Activated CD4-positive, alpha-beta T cell treated with anti-CD3 and anti-CD28 coated beads, Interleukin-2, Interleukin-4, amounts not matched to agents 100 ng/mL and 50 ng/mL, durations not matched to agents 16 hours and 8 hours (primary cell): ENCODE measurements at regions not wholly inside any gene's neighbourhood (a gene's known extent, or its start where the extent isn't known, plus 50 kb on each side); places are given as distances from the start of the nearest gene placed in this dataset.
"Not testable (repeated sequence)": the region's sequence is repeated elsewhere in the genome, so short reads cannot be mapped to it uniquely, and the experiment has no call there.

ENCODE experiments used
- DNase-seq: peaks from one replicate; pipeline ENCODE4 v3.0.0-alpha.2; 2020; ENCODE audit warnings: low spot score

- no peak for DNase-seq
Observed at GRCh38 chr1:228943436-228943835, 208.2 kb downstream of the RHOU start.

- no peak for DNase-seq
Observed at GRCh38 chr1:228944296-228944695, 209.0 kb downstream of the RHOU start.

GRCh38 chr1:228944935-228945371 lies 209.7 kb downstream of the RHOU start:
- DNase-seq: no peak

GRCh38 chr1:228945885-228946284 lies 210.6 kb downstream of the RHOU start:
- no peak for DNase-seq

- DNase-seq: not testable (repeated sequence)
Observed at GRCh38 chr1:228949617-228950016, 214.3 kb downstream of the RHOU start.

GRCh38 chr1:228953207-228953606 lies 217.9 kb downstream of the RHOU start:
- DNase-seq: no peak

GRCh38 chr1:228953808-228954207 lies 218.5 kb downstream of the RHOU start:
- not testable (repeated sequence) for DNase-seq

GRCh38 chr1:228955691-228956090 lies 220.4 kb downstream of the RHOU start:
- DNase-seq: no peak

GRCh38 chr1:228956864-228957263 lies 221.6 kb downstream of the RHOU start:
- no peak for DNase-seq

- no peak for DNase-seq
Observed at GRCh38 chr1:228957535-228957934, 222.3 kb downstream of the RHOU start.

GRCh38 chr1:228958121-228958520 lies 222.8 kb downstream of the RHOU start:
- no peak for DNase-seq

GRCh38 chr1:228958741-228959140 lies 223.5 kb downstream of the RHOU start:
- no peak for DNase-seq

GRCh38 chr1:228960705-228961104 lies 225.4 kb downstream of the RHOU start:
- DNase-seq: no peak

GRCh38 chr1:228961511-228961910 lies 226.2 kb downstream of the RHOU start:
- DNase-seq: no peak

- no peak for DNase-seq
Observed at GRCh38 chr1:228963795-228964177, 228.5 kb downstream of the RHOU start.

GRCh38 chr1:228964178-228965089 lies 229.2 kb downstream of the RHOU start:
- no peak for DNase-seq

- DNase-seq: no peak
Observed at GRCh38 chr1:228968891-228969606, 233.8 kb downstream of the RHOU start.

- no peak for DNase-seq
Observed at GRCh38 chr1:228969953-228970800, 234.9 kb downstream of the RHOU start.

- DNase-seq: no peak
Observed at GRCh38 chr1:228972576-228972975, 237.3 kb downstream of the RHOU start.

- DNase-seq: no peak
Observed at GRCh38 chr1:228974273-228974672, 239.0 kb downstream of the RHOU start.

- no peak for DNase-seq
Observed at GRCh38 chr1:228975238-228975907, 240.1 kb downstream of the RHOU start.

GRCh38 chr1:228976316-228976715 lies 241.0 kb downstream of the RHOU start:
- no peak for DNase-seq
